NT2/D1 (cell line): ENCODE measurements at regions not wholly inside any gene's neighbourhood (a gene's known extent, or its start where the extent isn't known, plus 50 kb on each side); places are given as distances from the start of the nearest gene placed in this dataset.
A peak's percentile ranks its signal among the peaks of the same experiment; 100 is the strongest.

Source experiments
- DNase-seq: peaks from one replicate; pipeline ENCODE4 v3.0.0-alpha.2; 2011; ENCODE audit warnings: low read depth, low spot score
- H3K27me3 ChIP-seq: 2 replicates; pipeline ENCODE4 v1.6.0; 2011; ENCODE audit warnings: mild to moderate bottlenecking; ENCODE audit not compliant: insufficient read length, insufficient read depth
- H3K36me3 ChIP-seq: 2 replicates; pipeline ENCODE4 v1.6.1; 2011; ENCODE audit warnings: mild to moderate bottlenecking, low read length, mixed read lengths; ENCODE audit not compliant: insufficient read depth, insufficient read length
- H3K4me1 ChIP-seq: 2 replicates; pipeline ENCODE4 v1.5.1; 2011; ENCODE audit not compliant: insufficient read depth, insufficient read length
- H3K4me3 ChIP-seq: 2 replicates; pipeline ENCODE4 v1.5.1; 2011; ENCODE audit warnings: low read depth; ENCODE audit not compliant: insufficient read length
- H3K9ac ChIP-seq: 2 replicates; pipeline ENCODE4 v1.6.0; 2011; ENCODE audit warnings: low read depth; ENCODE audit not compliant: insufficient read length
- H3K9me3 ChIP-seq: 2 replicates; pipeline ENCODE4 v1.5.1; 2011; ENCODE audit warnings: mild to moderate bottlenecking, low read length; ENCODE audit not compliant: insufficient read depth
- SUZ12 ChIP-seq: IDR thresholded peaks from 2 replicates; pipeline ENCODE4 v1.6.1; 2011; ENCODE audit not compliant: insufficient read length, insufficient read depth; ENCODE audit errors: extremely low read depth
- YY1 ChIP-seq: IDR thresholded peaks from 2 replicates; pipeline ENCODE4 v1.6.1; 2011; ENCODE audit not compliant: insufficient read length, insufficient read depth
- ZNF274 ChIP-seq: IDR thresholded peaks from 2 replicates; pipeline ENCODE4 v1.6.1; 2011; ENCODE audit warnings: mild to moderate bottlenecking, low read depth, low read length

DNA sequence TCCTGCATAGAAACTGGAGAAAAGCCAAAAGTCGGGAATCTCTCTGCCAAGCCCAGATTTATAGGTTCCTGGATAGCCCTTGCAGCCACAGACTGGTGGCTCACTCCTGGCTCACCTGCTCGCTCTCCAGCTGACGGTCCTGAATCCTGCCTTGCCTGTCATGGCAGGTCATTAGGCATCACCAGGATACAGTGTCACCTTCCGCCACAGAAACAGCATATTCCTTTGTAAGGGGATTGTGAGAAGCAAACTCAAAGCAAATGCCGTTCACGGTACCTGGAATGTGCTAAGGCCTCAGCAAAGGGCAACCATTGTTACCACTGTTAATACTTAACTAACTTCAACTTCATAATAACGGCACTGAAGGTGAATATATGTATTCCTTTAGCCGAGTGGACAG lies 57.1 kb upstream of the GPR45 start:
- H3K9me3 ChIP-seq, result 0 out of 2 replicates have a peak, but pooled peaks cover under 1% of the 10 kb centered on the region
- H3K4me1 ChIP-seq, result peaks cover 5% of the 10 kb centered on the region
- H3K27me3 ChIP-seq, result no peaks in the 10 kb centered on the region
- no peak overlapping the region for H3K4me3 ChIP-seq
- TF ChIP-seq YY1 (no peak), ZNF274 (no peak), SUZ12 (no peak)
- no peak for DNase-seq
- H3K36me3 ChIP-seq, result no peaks in the 10 kb centered on the region
- H3K9ac ChIP-seq, result no peak overlapping the region

DNA sequence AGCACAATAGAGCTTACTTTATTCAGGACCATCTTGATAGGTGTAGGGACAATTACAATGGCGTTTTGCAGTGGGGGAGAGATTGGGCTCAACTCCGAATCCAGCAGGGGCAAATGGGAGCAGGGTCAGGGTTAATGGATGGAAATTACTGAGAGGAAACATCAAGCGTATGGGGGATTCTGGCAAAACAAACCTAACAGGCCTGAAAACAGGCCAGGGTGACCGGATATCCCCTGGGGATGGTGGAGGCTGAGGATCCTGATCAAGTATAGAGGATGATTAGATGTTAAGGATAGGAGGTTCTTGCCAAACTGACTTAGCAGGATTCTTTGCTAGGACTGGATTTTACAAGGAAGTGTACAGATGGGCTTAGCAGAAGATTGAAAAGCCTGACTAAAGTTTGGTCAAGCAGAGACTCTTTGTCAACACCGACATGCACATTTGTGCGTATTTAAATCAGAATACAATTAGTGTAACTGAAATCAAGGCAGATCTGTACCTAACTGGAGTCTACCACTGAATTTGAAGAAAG lies 54.5 kb upstream of the GPR45 start:
- H3K27me3 ChIP-seq, result no peaks in the 10 kb centered on the region
- no peak for DNase-seq

GRCh38 chr2:105187531-105187930 lies 54.0 kb upstream of the GPR45 start:
- peaks cover 20% of the 10 kb centered on the region for H3K9me3 ChIP-seq
- TF ChIP-seq YY1 (no peak), ZNF274 (no peak), SUZ12 (no peak)
- H3K4me3 ChIP-seq, result no peak overlapping the region
- peaks cover 3% of the 10 kb centered on the region for H3K4me1 ChIP-seq
- H3K9ac ChIP-seq, result no peak overlapping the region
- no peaks in the 10 kb centered on the region for H3K27me3 ChIP-seq
- DNase-seq, result peak; percentile 18
- no peaks in the 10 kb centered on the region for H3K36me3 ChIP-seq

More for the DNA sequence above, 54.5 kb upstream of the GPR45 start:
- Histone ChIP-seq H3K4me1 (peaks cover 3% of the 10 kb centered on the region), H3K4me3 (no peak overlapping the region), H3K9ac (no peak overlapping the region), H3K9me3 (peaks cover 20% of the 10 kb centered on the region), H3K36me3 (no peaks in the 10 kb centered on the region)
- no peak for TF ChIP-seq SUZ12
- no peak for TF ChIP-seq YY1
- no peak for TF ChIP-seq ZNF274

DNA sequence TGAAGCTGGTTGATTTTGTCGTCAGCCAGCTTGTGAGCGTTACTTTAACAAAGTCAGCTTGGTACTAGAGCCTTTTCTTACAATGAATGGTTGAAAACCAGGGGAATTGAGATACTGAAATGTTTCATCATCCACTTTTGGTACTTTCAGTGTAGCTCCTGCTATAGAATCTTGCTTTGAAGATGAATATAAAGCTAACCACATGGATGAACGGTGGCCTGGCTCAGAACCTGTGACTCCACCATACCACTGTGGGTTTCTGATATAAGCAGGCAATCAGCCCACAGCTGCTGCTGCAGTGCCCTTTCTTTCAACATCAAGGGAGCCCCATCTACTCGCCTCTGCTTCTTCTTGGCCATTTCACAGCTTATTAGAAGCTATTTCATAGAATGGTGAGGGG lies 53.2 kb upstream of the GPR45 start:
- H3K36me3 ChIP-seq, result no peaks in the 10 kb centered on the region
- TF ChIP-seq YY1 (no peak), SUZ12 (no peak), ZNF274 (no peak)
- no peak overlapping the region for H3K4me3 ChIP-seq
- no peak overlapping the region for H3K9ac ChIP-seq
- no peaks in the 10 kb centered on the region for H3K27me3 ChIP-seq
- H3K4me1 ChIP-seq, result peaks cover 3% of the 10 kb centered on the region
- DNase-seq, result no peak
- H3K9me3 ChIP-seq, result peaks cover 20% of the 10 kb centered on the region
